ENCODE measurements at regions not wholly inside any gene's neighbourhood (a gene's known extent, or its start where the extent isn't known, plus 50 kb on each side); places are given as distances from the start of the nearest gene placed in this dataset.
"Not testable (repeated sequence)": the region's sequence is repeated elsewhere in the genome, so short reads cannot be mapped to it uniquely, and the experiment has no call there.

GRCh38 chr14:25699981-25700380 lies 650.0 kb upstream of the STXBP6 start:
- TF ChIP-seq, protein P1, sequence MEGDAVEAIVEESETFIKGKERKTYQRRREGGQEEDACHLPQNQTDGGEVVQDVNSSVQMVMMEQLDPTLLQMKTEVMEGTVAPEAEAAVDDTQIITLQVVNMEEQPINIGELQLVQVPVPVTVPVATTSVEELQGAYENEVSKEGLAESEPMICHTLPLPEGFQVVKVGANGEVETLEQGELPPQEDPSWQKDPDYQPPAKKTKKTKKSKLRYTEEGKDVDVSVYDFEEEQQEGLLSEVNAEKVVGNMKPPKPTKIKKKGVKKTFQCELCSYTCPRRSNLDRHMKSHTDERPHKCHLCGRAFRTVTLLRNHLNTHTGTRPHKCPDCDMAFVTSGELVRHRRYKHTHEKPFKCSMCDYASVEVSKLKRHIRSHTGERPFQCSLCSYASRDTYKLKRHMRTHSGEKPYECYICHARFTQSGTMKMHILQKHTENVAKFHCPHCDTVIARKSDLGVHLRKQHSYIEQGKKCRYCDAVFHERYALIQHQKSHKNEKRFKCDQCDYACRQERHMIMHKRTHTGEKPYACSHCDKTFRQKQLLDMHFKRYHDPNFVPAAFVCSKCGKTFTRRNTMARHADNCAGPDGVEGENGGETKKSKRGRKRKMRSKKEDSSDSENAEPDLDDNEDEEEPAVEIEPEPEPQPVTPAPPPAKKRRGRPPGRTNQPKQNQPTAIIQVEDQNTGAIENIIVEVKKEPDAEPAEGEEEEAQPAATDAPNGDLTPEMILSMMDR (IDR thresholded peaks at IDR 0.05; ENCODE audit: low read depth, low read length), result no peak
- H3K4me3 ChIP-seq (ENCODE audit: low read depth, low read length), result no peak overlapping the region

DNA sequence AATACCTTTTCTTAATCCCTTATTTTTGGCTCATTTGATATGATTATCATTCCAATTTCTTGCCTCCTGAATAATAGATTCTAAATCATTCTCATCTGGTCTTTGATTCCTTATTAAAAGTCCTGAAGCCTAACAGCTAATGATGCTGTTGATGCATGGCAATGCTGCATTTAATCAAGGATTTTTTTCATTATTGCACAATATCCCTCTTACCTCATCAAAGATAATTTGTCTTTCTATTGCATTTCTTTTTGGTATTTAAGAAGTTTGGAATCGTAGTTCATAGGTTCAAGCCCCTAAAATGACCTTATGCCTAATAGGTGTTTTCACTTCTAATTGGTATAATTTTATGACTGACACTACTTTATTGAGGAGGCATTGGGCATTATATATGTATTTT lies 648.2 kb upstream of the STXBP6 start:
- H3K4me3 ChIP-seq (ENCODE audit: low read depth, low read length), result no peak overlapping the region
- TF ChIP-seq, protein P1 (IDR thresholded peaks at IDR 0.05; ENCODE audit: low read depth, low read length), result no peak

DNA sequence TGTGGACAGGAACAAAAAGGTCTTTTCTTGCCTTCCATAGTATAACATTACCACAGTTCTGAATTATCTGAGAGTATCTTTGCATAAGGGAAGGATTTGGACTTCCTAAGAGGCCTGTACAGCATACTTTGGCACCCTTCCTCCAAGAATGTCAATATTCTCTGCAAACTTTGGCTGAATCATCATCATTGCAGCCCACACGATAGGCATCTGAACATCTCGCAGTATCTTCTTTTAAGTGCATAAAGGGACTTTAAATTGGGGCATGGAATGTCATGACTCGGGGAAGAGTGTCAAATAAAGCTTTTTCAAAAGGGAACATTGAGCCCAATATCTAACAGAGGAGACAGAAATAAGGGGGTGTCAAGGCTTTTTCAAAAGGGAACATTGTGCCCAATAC lies 646.2 kb upstream of the STXBP6 start:
- no peak overlapping the region for H3K4me3 ChIP-seq (ENCODE audit: low read depth, low read length)
- TF ChIP-seq, protein P1 (IDR thresholded peaks at IDR 0.05; ENCODE audit: low read depth, low read length), result no peak

GRCh38 chr14:25685004-25685403 lies 635.1 kb upstream of the STXBP6 start:
- TF ChIP-seq, protein P1 (IDR thresholded peaks at IDR 0.05; ENCODE audit: low read depth, low read length), result no peak
- no peak overlapping the region for H3K4me3 ChIP-seq (ENCODE audit: low read depth, low read length)

DNA sequence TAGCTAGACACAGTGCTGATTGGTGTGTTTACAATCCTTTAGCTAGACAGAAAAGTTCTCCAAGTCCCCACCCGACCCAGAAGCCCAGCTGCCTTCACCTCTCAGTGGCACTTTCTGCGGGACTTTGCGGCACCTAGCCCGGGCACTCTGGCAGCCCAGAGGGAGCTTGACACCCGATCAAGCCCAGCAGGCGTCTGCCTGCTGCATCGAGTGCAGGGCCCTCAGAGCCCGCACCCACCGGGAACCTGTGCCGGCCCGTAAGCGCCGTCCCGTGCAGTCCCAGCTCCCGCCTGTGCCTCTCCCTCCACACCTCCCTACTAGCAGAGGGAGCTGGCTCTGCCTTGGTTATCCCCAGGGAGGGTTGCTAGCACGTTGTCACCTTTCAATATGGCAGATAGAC lies 631.0 kb upstream of the STXBP6 start:
- H3K4me3 ChIP-seq (ENCODE audit: low read depth, low read length), result no peak overlapping the region
- TF ChIP-seq, protein P1 (IDR thresholded peaks at IDR 0.05; ENCODE audit: low read depth, low read length), result no peak

DNA sequence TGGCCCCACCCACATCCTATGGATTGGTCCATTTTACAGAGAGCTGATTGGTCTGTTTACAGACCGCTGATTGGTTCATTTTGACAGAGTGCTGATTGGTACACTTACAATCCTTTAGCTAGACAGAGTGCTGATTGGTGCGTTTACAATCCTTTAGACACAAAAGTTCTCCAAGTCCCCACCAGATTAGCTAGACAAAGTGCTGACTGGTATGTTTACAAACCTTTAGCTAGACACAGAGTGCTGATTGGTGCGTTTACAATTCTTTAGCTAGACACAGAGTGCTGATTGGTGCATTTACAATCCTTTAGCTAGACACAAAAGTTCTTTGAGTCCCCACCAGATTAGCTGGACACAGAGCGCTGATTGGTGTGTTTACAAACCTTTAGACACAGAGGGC lies 630.6 kb upstream of the STXBP6 start:
- not testable (repeated sequence) for H3K4me3 ChIP-seq (ENCODE audit: low read depth, low read length)

- TF ChIP-seq, protein P1 (IDR thresholded peaks at IDR 0.05; ENCODE audit: low read depth, low read length), result no peak
- no peak overlapping the region for H3K4me3 ChIP-seq (ENCODE audit: low read depth, low read length)
Observed at GRCh38 chr14:25677111-25677510, 627.2 kb upstream of the STXBP6 start.

GRCh38 chr14:25667387-25667786 lies 617.4 kb upstream of the STXBP6 start:
- H3K4me3 ChIP-seq (ENCODE audit: low read depth, low read length), result no peak overlapping the region
- TF ChIP-seq, protein P1 (IDR thresholded peaks at IDR 0.05; ENCODE audit: low read depth, low read length), result no peak
